HEK293 (cell line): ENCODE measurements at regions not wholly inside any gene's neighbourhood (a gene's known extent, or its start where the extent isn't known, plus 50 kb on each side); places are given as distances from the start of the nearest gene placed in this dataset.

Experiments
- HIC1 ChIP-seq: fragments of 450-650 bp; formaldehyde crosslinking; IDR thresholded peaks from 2 replicates; pipeline ENCODE4 v1.5.1; 2016; ENCODE audit warnings: missing biosample characterization, missing genetic modification characterization
- IKZF3 ChIP-seq: fragments of 450-650 bp; IDR thresholded peaks from 2 replicates; pipeline ENCODE4 v1.5.0; 2018; ENCODE audit warnings: missing biosample characterization, mild to moderate bottlenecking, missing genetic modification characterization, moderate library complexity
- KLF8 ChIP-seq: fragments of 450-650 bp; formaldehyde crosslinking; IDR thresholded peaks from 2 replicates; pipeline ENCODE4 v1.5.1; 2016; ENCODE audit warnings: missing biosample characterization, missing genetic modification characterization
- PRDM1 ChIP-seq: fragments of 450-650 bp; formaldehyde crosslinking; IDR thresholded peaks from 2 replicates; pipeline ENCODE4; 2016; ENCODE audit warnings: missing biosample characterization, missing genetic modification characterization
- PRDM2 ChIP-seq: fragments of 450-650 bp; formaldehyde crosslinking; IDR thresholded peaks from 2 replicates; pipeline ENCODE4 v1.5.1; 2016; ENCODE audit warnings: missing biosample characterization, missing genetic modification characterization, borderline replicate concordance
- REPIN1 ChIP-seq: fragments of 450-650 bp; formaldehyde crosslinking; IDR thresholded peaks from 2 replicates; pipeline ENCODE4 v1.5.1; 2017; ENCODE audit warnings: missing biosample characterization, missing genetic modification characterization, low read depth
- ZNF155 ChIP-seq: fragments of 450-650 bp; formaldehyde crosslinking; IDR thresholded peaks from 2 replicates; pipeline ENCODE4 v1.5.1; 2016; ENCODE audit warnings: missing biosample characterization, missing genetic modification characterization
- ZNF174 ChIP-seq: fragments of 450-650 bp; formaldehyde crosslinking; IDR thresholded peaks from 2 replicates; pipeline ENCODE4 v1.5.0; 2017; ENCODE audit warnings: missing biosample characterization, mild to moderate bottlenecking, missing genetic modification characterization
- ZNF221 ChIP-seq: fragments of 450-650 bp; formaldehyde crosslinking; IDR thresholded peaks from 2 replicates; pipeline ENCODE4 v1.5.1; 2017; ENCODE audit warnings: missing biosample characterization, missing genetic modification characterization, borderline replicate concordance
- ZNF223 ChIP-seq: fragments of 450-650 bp; formaldehyde crosslinking; IDR thresholded peaks from 2 replicates; pipeline ENCODE4 v1.5.1; 2016; ENCODE audit warnings: missing biosample characterization, missing genetic modification characterization
- ZNF280C ChIP-seq: fragments of 450-650 bp; formaldehyde crosslinking; IDR thresholded peaks from 2 replicates; pipeline ENCODE4 v1.5.1; 2016; ENCODE audit warnings: missing biosample characterization, missing genetic modification characterization
- ZNF292 ChIP-seq: fragments of 450-650 bp; formaldehyde crosslinking; IDR thresholded peaks from 2 replicates; pipeline ENCODE4 v1.5.1; 2016; ENCODE audit warnings: low read depth, missing biosample characterization, missing genetic modification characterization, borderline replicate concordance
- ZNF426 ChIP-seq: fragments of 450-650 bp; formaldehyde crosslinking; IDR thresholded peaks from 2 replicates; pipeline ENCODE4 v1.5.1; 2017; ENCODE audit warnings: missing biosample characterization, missing genetic modification characterization, mild to moderate bottlenecking, inconsistent platforms, moderate library complexity
- ZNF513 ChIP-seq: fragments of 450-650 bp; IDR thresholded peaks from 2 replicates; pipeline ENCODE4 v1.5.1; 2018; ENCODE audit warnings: missing biosample characterization, missing genetic modification characterization
- ZNF518A ChIP-seq: fragments of 450-650 bp; formaldehyde crosslinking; conservative IDR thresholded peaks from 2 replicates; pipeline ENCODE4 v1.5.1; 2016; ENCODE audit warnings: low read depth, missing biosample characterization, missing genetic modification characterization
- ZNF560 ChIP-seq: fragments of 450-650 bp; formaldehyde crosslinking; IDR thresholded peaks from 2 replicates; pipeline ENCODE4 v1.5.1; 2017; ENCODE audit warnings: missing biosample characterization, missing genetic modification characterization, borderline replicate concordance
- ZNF600 ChIP-seq: fragments of 450-650 bp; formaldehyde crosslinking; IDR thresholded peaks from 2 replicates; pipeline ENCODE4 v1.5.1; 2016; ENCODE audit warnings: missing biosample characterization, missing genetic modification characterization
- ZNF623 ChIP-seq: fragments of 450-650 bp; formaldehyde crosslinking; IDR thresholded peaks from 2 replicates; pipeline ENCODE4 v1.5.1; 2016; ENCODE audit warnings: missing biosample characterization, missing genetic modification characterization
- ZNF785 ChIP-seq: fragments of 450-650 bp; formaldehyde crosslinking; IDR thresholded peaks from 2 replicates; pipeline ENCODE4 v1.5.1; 2016; ENCODE audit warnings: missing biosample characterization, missing genetic modification characterization
- ZNF837 ChIP-seq: fragments of 450-650 bp; formaldehyde crosslinking; IDR thresholded peaks from 2 replicates; pipeline ENCODE4 v1.5.1; 2016; ENCODE audit warnings: missing biosample characterization, missing genetic modification characterization
- ZSCAN30 ChIP-seq: fragments of 450-650 bp; IDR thresholded peaks from 2 replicates; pipeline ENCODE4 v1.5.1; 2018; ENCODE audit warnings: missing biosample characterization, mild to moderate bottlenecking, missing genetic modification characterization, moderate library complexity

- TF ChIP-seq ZNF426 (tag by site-specific recombination), result no peak
- peak; percentile 66; the same call in 1 of the 2 replicates for TF ChIP-seq ZNF600 (tag by site-specific recombination)
- no peak for TF ChIP-seq REPIN1 (tag by site-specific recombination)
- no peak for TF ChIP-seq HIC1 (tag by site-specific recombination)
- no peak for TF ChIP-seq ZNF292 (tag by site-specific recombination)
- TF ChIP-seq PRDM1 (tag by site-specific recombination), result no peak
- no peak for TF ChIP-seq ZNF623 (tag by site-specific recombination)
- no peak for TF ChIP-seq PRDM2 (tag by site-specific recombination)
- no peak for TF ChIP-seq KLF8 (tag by site-specific recombination)
- no peak for TF ChIP-seq ZNF837 (tag by site-specific recombination)
- TF ChIP-seq ZNF280C (tag by site-specific recombination), result no peak
- peak; percentile 12; the same call in 1 of the 2 replicates for TF ChIP-seq ZNF518A (tag by site-specific recombination)
- no peak for TF ChIP-seq ZNF223 (tag by site-specific recombination)
- TF ChIP-seq ZNF560 (tag by site-specific recombination), result no peak
- no peak for TF ChIP-seq ZNF174 (tag by site-specific recombination)
- TF ChIP-seq ZSCAN30 (tag by site-specific recombination), result peak; percentile 37; the same call in 1 of the 2 replicates
- no peak for TF ChIP-seq ZNF221
- no peak for TF ChIP-seq ZNF155 (tag by site-specific recombination)
- TF ChIP-seq IKZF3 (tag by site-specific recombination), result peak; percentile 94
- no peak; the same call in 1 of the 2 replicates for TF ChIP-seq ZNF513
- TF ChIP-seq ZNF785 (tag by site-specific recombination), result no peak
These were observed 108.1 kb downstream of the TMEM174 start (continued) for GRCh38 chr5:73280821-73281746.
